Liver (tissue), 8 donors: ENCODE measurements at regions not wholly inside any gene's neighbourhood (a gene's known extent, or its start where the extent isn't known, plus 50 kb on each side); places are given as distances from the start of the nearest gene placed in this dataset.

Experiments
- DNase-seq: peaks from one replicate; pipeline ENCODE4 v3.0.0-alpha.2; 2017; ENCODE audit warnings: low spot score
- H3K27ac ChIP-seq, 2 donors: one replicate each; pipeline ENCODE4 v1.7.0; 2013; ENCODE audit warnings: inconsistent platforms in 2 of 2, low read length in 2 of 2, control low read depth in 1 of 2, low read depth in 1 of 2, mild to moderate bottlenecking in 1 of 2
- H3K27me3 ChIP-seq, 4 donors: one replicate each; pipeline versions ENCODE4 v1.6.1 to v1.7.0; 2013; ENCODE audit warnings: low read length in 3 of 4, inconsistent platforms in 1 of 4, mild to moderate bottlenecking in 1 of 4, moderate library complexity in 1 of 4; ENCODE audit not compliant: control insufficient read depth in 4 of 4, insufficient read depth in 4 of 4
- H3K36me3 ChIP-seq, 4 donors: one replicate each; pipeline versions ENCODE4 v1.6.1 to v1.7.0; 2013; ENCODE audit warnings: low read length in 3 of 4, mild to moderate bottlenecking in 3 of 4, low read depth in 1 of 4, moderate library complexity in 1 of 4; ENCODE audit not compliant: control insufficient read depth in 4 of 4, insufficient read depth in 3 of 4
- H3K4me1 ChIP-seq, 4 donors: one replicate each; pipeline versions ENCODE4 v1.6.1 to v1.7.0; 2013; ENCODE audit warnings: low read length in 3 of 4, mild to moderate bottlenecking in 3 of 4, moderate library complexity in 1 of 4; ENCODE audit not compliant: control insufficient read depth in 4 of 4, insufficient read depth in 4 of 4
- H3K4me3 ChIP-seq, 3 donors: one replicate each; pipeline versions ENCODE4 v1.6.1 to v1.7.0; 2013; ENCODE audit warnings: low read length in 3 of 3, control low read depth in 1 of 3, low read depth in 1 of 3, mild to moderate bottlenecking in 1 of 3
- H3K9ac ChIP-seq, 2 donors: one replicate each; pipeline ENCODE4 v1.7.0; 2013; ENCODE audit warnings: low read length in 2 of 2, mild to moderate bottlenecking in 2 of 2, moderate library complexity in 2 of 2, control low read depth in 1 of 2, low read depth in 1 of 2
- H3K9me3 ChIP-seq, 4 donors: one replicate each; pipeline versions ENCODE4 v1.6.1 to v1.7.0; 2013; ENCODE audit warnings: low read length in 3 of 4; ENCODE audit not compliant: control insufficient read depth in 4 of 4
- FOXA1 ChIP-seq: IDR thresholded peaks from 2 replicates; pipeline ENCODE4 v1.6.1; 2016; ENCODE audit warnings: antibody characterized with exemption
- FOXA2 ChIP-seq: IDR thresholded peaks from 2 replicates; pipeline ENCODE4 v1.6.1; 2016; ENCODE audit warnings: antibody characterized with exemption
- GABPA ChIP-seq, 2 donors: IDR thresholded peaks in 1 of 2; conservative IDR thresholded peaks in 1 of 2; 2 replicates each; pipeline ENCODE4 v1.6.1; 2016; ENCODE audit warnings: antibody characterized with exemption in 2 of 2, mild to moderate bottlenecking in 1 of 2, moderate library complexity in 1 of 2
- HNF4A ChIP-seq, 2 donors: conservative IDR thresholded peaks; 2 replicates each; pipeline ENCODE4 v1.6.1; 2016; ENCODE audit warnings: antibody characterized with exemption in 2 of 2, mild to moderate bottlenecking in 2 of 2
- HNF4G ChIP-seq: IDR thresholded peaks from 2 replicates; pipeline ENCODE4 v1.6.1; 2016; ENCODE audit warnings: antibody characterized with exemption
- JUND ChIP-seq, 2 donors: IDR thresholded peaks; 2 replicates each; pipeline ENCODE4 v1.6.1; 2016; ENCODE audit warnings: antibody characterized with exemption in 2 of 2
- NR2F2 ChIP-seq: IDR thresholded peaks from 2 replicates; pipeline ENCODE4 v1.6.1; 2016; ENCODE audit warnings: antibody characterized with exemption
- RAD21 ChIP-seq, 2 donors: IDR thresholded peaks; 2 replicates each; pipeline ENCODE4 v1.6.1; 2016; ENCODE audit warnings: antibody characterized with exemption in 2 of 2, mild to moderate bottlenecking in 2 of 2
- RXRA ChIP-seq, 2 donors: IDR thresholded peaks; 2 replicates each; pipeline ENCODE4 v1.6.1; 2017 to 2018; ENCODE audit warnings: antibody characterized with exemption in 2 of 2, mild to moderate bottlenecking in 1 of 2
- SP1 ChIP-seq: IDR thresholded peaks from 2 replicates; pipeline ENCODE4 v1.6.1; 2018; ENCODE audit warnings: antibody characterized with exemption, mild to moderate bottlenecking
- TAF1 ChIP-seq: conservative IDR thresholded peaks from 2 replicates; pipeline ENCODE4 v1.6.1; 2016; ENCODE audit warnings: antibody characterized with exemption, mild to moderate bottlenecking
- ZBTB33 ChIP-seq: IDR thresholded peaks from 2 replicates; pipeline ENCODE4 v1.6.1; 2016; ENCODE audit warnings: antibody characterized with exemption
- WGBS: extraction: QIAGEN DNeasy Blood & Tissue Kit; methylation state at CpG from one replicate; pipeline ENCODE4 v1.1.7; 2013; 5-methylcytosine and 5-hydroxymethylcytosine counted together
- TF ChIP-seq, protein P1 (sequence below): IDR thresholded peaks from 2 replicates; pipeline ENCODE4 v1.6.1; 2016; ENCODE audit warnings: antibody characterized with exemption
- TF ChIP-seq, protein P2 (sequence below): fragments of 150-350 bp; IDR thresholded peaks from 2 replicates; pipeline ENCODE4 v1.5.1; 2017; ENCODE audit warnings: improper control_type of control experiment, low read depth, low read length; ENCODE audit not compliant: missing input control
- TF ChIP-seq, protein P3 (sequence below): IDR thresholded peaks from 2 replicates; pipeline ENCODE4 v1.6.1; 2016; ENCODE audit warnings: antibody characterized with exemption, mild to moderate bottlenecking
- TF ChIP-seq, protein P4 (sequence below): IDR thresholded peaks from 2 replicates; pipeline ENCODE4 v1.6.1; 2016; ENCODE audit warnings: antibody characterized with exemption
- donor health status: healthy.
- donor health status: healthy.
- donor health status: healthy.
- donor health status: healthy.
- donor health status: healthy.

- TF ChIP-seq ZBTB33 (no peak), GABPA (IDR thresholded peaks at IDR 0.05 in 1 of 2, conservative IDR thresholded peaks at IDR 0.05 in 1 of 2) (no peak), SP1 (no peak)
- TF ChIP-seq, protein P1, sequence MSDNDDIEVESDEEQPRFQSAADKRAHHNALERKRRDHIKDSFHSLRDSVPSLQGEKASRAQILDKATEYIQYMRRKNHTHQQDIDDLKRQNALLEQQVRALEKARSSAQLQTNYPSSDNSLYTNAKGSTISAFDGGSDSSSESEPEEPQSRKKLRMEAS = no peak
Observed at GRCh38 chr2:83331810-83332209, 1127.3 kb downstream of the SUCLG1 start (continued).

DNA sequence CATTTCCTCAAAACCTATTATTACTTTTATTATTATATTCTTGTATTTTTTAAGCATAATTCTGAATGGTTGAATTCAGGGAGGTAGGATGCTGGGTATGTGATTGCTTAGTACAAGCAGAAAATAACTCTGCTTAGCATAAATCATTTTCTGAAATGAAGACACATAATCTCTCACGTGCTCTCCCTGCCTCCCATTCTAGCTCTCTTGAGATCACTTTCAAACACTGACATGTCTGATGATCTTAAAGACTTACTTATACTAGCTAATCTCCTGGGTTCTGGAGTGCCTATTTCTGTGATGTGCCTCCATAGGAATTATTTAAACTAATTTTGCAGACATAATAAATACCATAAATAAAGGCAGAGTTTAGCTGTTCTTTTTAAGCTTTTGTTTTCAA, 1136.0 kb downstream of the SUCLG1 start:
- no peak overlapping the region for H3K4me3 ChIP-seq
- H3K9ac ChIP-seq = no peak overlapping the region
- no peaks in the 10 kb centered on the region for H3K36me3 ChIP-seq
- H3K27me3 ChIP-seq = no peaks in the 10 kb centered on the region
- no peaks in the 10 kb centered on the region for H3K9me3 ChIP-seq
- peaks cover 0 to 2% (median 0%) of the 10 kb centered on the region in 4 donors for H3K4me1 ChIP-seq
- no peak overlapping the region for H3K27ac ChIP-seq
- WGBS = 71% methylated on average over 1 of the region's 1 CpG
- no peak for DNase-seq
- TF ChIP-seq FOXA1 = no peak
- TF ChIP-seq, protein P2, sequence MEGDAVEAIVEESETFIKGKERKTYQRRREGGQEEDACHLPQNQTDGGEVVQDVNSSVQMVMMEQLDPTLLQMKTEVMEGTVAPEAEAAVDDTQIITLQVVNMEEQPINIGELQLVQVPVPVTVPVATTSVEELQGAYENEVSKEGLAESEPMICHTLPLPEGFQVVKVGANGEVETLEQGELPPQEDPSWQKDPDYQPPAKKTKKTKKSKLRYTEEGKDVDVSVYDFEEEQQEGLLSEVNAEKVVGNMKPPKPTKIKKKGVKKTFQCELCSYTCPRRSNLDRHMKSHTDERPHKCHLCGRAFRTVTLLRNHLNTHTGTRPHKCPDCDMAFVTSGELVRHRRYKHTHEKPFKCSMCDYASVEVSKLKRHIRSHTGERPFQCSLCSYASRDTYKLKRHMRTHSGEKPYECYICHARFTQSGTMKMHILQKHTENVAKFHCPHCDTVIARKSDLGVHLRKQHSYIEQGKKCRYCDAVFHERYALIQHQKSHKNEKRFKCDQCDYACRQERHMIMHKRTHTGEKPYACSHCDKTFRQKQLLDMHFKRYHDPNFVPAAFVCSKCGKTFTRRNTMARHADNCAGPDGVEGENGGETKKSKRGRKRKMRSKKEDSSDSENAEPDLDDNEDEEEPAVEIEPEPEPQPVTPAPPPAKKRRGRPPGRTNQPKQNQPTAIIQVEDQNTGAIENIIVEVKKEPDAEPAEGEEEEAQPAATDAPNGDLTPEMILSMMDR = no peak
- no peak for TF ChIP-seq TAF1
- TF ChIP-seq FOXA2 = no peak
- no peak for TF ChIP-seq NR2F2
- TF ChIP-seq HNF4A (conservative IDR thresholded peaks at IDR 0.05) = no peak
- TF ChIP-seq, protein P1 = no peak
- TF ChIP-seq SP1 = no peak

DNA sequence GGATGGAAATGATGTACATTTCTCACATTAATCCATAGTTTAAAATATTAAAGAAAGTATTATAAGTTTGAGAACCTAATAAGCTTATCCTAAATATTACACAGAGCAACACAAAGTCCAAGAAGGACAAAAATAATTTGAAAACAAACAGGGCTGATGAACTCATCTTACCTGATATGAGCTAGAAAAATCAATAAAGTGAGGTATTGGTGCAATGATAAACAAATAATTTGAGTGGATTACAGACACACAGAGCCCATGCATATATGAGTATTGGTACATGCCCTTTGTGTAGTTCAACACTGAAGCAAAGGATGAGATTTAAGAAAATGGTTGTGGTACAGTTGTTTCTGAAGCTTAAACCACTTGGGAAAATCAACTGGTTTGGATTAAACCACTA, 1139.0 kb downstream of the SUCLG1 start:
- Histone ChIP-seq H3K9ac (no peak overlapping the region), H3K4me1 (peaks cover 0 to 2% (median 0%) of the 10 kb centered on the region in 4 donors), H3K9me3 (no peaks in the 10 kb centered on the region), H3K36me3 (no peaks in the 10 kb centered on the region), H3K4me3 (no peak overlapping the region), H3K27me3 (no peaks in the 10 kb centered on the region), H3K27ac (no peak overlapping the region)
- TF ChIP-seq, protein P3, sequence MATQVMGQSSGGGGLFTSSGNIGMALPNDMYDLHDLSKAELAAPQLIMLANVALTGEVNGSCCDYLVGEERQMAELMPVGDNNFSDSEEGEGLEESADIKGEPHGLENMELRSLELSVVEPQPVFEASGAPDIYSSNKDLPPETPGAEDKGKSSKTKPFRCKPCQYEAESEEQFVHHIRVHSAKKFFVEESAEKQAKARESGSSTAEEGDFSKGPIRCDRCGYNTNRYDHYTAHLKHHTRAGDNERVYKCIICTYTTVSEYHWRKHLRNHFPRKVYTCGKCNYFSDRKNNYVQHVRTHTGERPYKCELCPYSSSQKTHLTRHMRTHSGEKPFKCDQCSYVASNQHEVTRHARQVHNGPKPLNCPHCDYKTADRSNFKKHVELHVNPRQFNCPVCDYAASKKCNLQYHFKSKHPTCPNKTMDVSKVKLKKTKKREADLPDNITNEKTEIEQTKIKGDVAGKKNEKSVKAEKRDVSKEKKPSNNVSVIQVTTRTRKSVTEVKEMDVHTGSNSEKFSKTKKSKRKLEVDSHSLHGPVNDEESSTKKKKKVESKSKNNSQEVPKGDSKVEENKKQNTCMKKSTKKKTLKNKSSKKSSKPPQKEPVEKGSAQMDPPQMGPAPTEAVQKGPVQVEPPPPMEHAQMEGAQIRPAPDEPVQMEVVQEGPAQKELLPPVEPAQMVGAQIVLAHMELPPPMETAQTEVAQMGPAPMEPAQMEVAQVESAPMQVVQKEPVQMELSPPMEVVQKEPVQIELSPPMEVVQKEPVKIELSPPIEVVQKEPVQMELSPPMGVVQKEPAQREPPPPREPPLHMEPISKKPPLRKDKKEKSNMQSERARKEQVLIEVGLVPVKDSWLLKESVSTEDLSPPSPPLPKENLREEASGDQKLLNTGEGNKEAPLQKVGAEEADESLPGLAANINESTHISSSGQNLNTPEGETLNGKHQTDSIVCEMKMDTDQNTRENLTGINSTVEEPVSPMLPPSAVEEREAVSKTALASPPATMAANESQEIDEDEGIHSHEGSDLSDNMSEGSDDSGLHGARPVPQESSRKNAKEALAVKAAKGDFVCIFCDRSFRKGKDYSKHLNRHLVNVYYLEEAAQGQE = no peak
- TF ChIP-seq GABPA (IDR thresholded peaks at IDR 0.05 in 1 of 2, conservative IDR thresholded peaks at IDR 0.05 in 1 of 2) = no peak
- TF ChIP-seq, protein P2 = no peak
- TF ChIP-seq HNF4A (conservative IDR thresholded peaks at IDR 0.05) = peak; percentile 48 to 57
- TF ChIP-seq, protein P4, sequence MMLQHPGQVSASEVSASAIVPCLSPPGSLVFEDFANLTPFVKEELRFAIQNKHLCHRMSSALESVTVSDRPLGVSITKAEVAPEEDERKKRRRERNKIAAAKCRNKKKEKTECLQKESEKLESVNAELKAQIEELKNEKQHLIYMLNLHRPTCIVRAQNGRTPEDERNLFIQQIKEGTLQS = no peak
- TF ChIP-seq TAF1 = no peak
- TF ChIP-seq RXRA (IDR thresholded peaks at IDR 0.05) = peak; percentile 49 to 66
- peak in 1 of 2 donors; percentile 38 for TF ChIP-seq RAD21 (IDR thresholded peaks at IDR 0.05)
- TF ChIP-seq NR2F2 = no peak
- no peak for TF ChIP-seq ZBTB33
- TF ChIP-seq SP1 = no peak
- no peak for TF ChIP-seq HNF4G
- TF ChIP-seq JUND (IDR thresholded peaks at IDR 0.05) = no peak
- no peak for TF ChIP-seq FOXA2
- TF ChIP-seq, protein P1 = no peak
- no peak for DNase-seq
